GM06990 (cell line): ENCODE measurements at regions not wholly inside any gene's neighbourhood (a gene's known extent, or its start where the extent isn't known, plus 50 kb on each side); places are given as distances from the start of the nearest gene placed in this dataset.
A peak's percentile ranks its signal among the peaks of the same experiment; 100 is the strongest.

Experiments
- DNase-seq: peaks from one replicate; pipeline ENCODE4 v3.0.0-alpha.2; 2011; ENCODE audit not compliant: insufficient read length; ENCODE audit errors: extremely low read depth
- H3K27me3 ChIP-seq: replicated peaks from 2 replicates; pipeline ENCODE4 v1.6.0; 2011; ENCODE audit warnings: low read length; ENCODE audit not compliant: control insufficient read depth, insufficient read depth
- H3K36me3 ChIP-seq: 2 replicates; pipeline ENCODE4 v1.5.1; 2011; ENCODE audit warnings: low read length; ENCODE audit not compliant: control insufficient read depth, insufficient read depth
- H3K4me3 ChIP-seq: replicated peaks from 2 replicates; pipeline ENCODE4 v1.5.1; 2011; ENCODE audit warnings: low read depth, mild to moderate bottlenecking, control low read depth, low read length
- CTCF ChIP-seq: IDR thresholded peaks from 2 replicates; pipeline ENCODE4 v1.5.1; 2011; ENCODE audit warnings: low read length, control low read depth, mild to moderate bottlenecking, inconsistent platforms; ENCODE audit not compliant: insufficient read depth, poor library complexity, severe bottlenecking

GRCh38 chr4:111126340-111126739, 503.5 kb upstream of the PITX2 start:
- no peaks in the 10 kb centered on the region for H3K36me3 ChIP-seq
- no peak overlapping the region for H3K4me3 ChIP-seq
- no peak for TF ChIP-seq CTCF
- no peak for DNase-seq
- no peaks in the 10 kb centered on the region for H3K27me3 ChIP-seq

- Histone ChIP-seq H3K27me3 (no peaks in the 10 kb centered on the region), H3K4me3 (no peak overlapping the region)
Observed at GRCh38 chr4:111127841-111128240, 505.0 kb upstream of the PITX2 start.

GRCh38 chr4:111128327-111128726, 505.4 kb upstream of the PITX2 start:
- no peak for TF ChIP-seq CTCF

More at GRCh38 chr4:111127841-111128240, 505.0 kb upstream of the PITX2 start:
- TF ChIP-seq CTCF: no peak
- H3K36me3 ChIP-seq: no peaks in the 10 kb centered on the region
- no peak for DNase-seq

GRCh38 chr4:111136438-111136837, 513.6 kb upstream of the PITX2 start:
- no peak for DNase-seq
- H3K36me3 ChIP-seq: no peaks in the 10 kb centered on the region
- TF ChIP-seq CTCF: peak; percentile 16
- no peaks in the 10 kb centered on the region for H3K27me3 ChIP-seq
- no peak overlapping the region for H3K4me3 ChIP-seq

More at GRCh38 chr4:111128327-111128726, 505.4 kb upstream of the PITX2 start:
- no peak for DNase-seq
- Histone ChIP-seq H3K27me3 (no peaks in the 10 kb centered on the region), H3K36me3 (no peaks in the 10 kb centered on the region), H3K4me3 (no peak overlapping the region)

GRCh38 chr4:111136967-111137366, 514.1 kb upstream of the PITX2 start:
- no peak for DNase-seq
- Histone ChIP-seq H3K36me3 (no peaks in the 10 kb centered on the region), H3K27me3 (no peaks in the 10 kb centered on the region), H3K4me3 (no peak overlapping the region)
- TF ChIP-seq CTCF: no peak

- no peaks in the 10 kb centered on the region for H3K27me3 ChIP-seq
- H3K4me3 ChIP-seq: no peak overlapping the region
- no peak for TF ChIP-seq CTCF
Observed at GRCh38 chr4:111143510-111143909, 520.6 kb upstream of the PITX2 start.

More at GRCh38 chr4:111143510-111143909, 520.6 kb upstream of the PITX2 start:
- DNase-seq: no peak
- H3K36me3 ChIP-seq: no peaks in the 10 kb centered on the region
